Type B pancreatic cell (in vitro differentiated cells): ENCODE measurements at regions not wholly inside any gene's neighbourhood (a gene's known extent, or its start where the extent isn't known, plus 50 kb on each side); places are given as distances from the start of the nearest gene placed in this dataset.

Source experiments
- DNase-seq: peaks from one replicate; pipeline ENCODE4 v3.0.0; 2021; ENCODE audit warnings: mixed read lengths; ENCODE audit not compliant: unreplicated experiment; ENCODE audit errors: extremely low spot score
- H3K27ac Mint-ChIP-seq: 2 replicates; pipeline ENCODE4 v1.8.0; 2021; ENCODE audit warnings: mild to moderate bottlenecking, mixed read lengths
- H3K27me3 Mint-ChIP-seq: 2 replicates; pipeline ENCODE4 v1.8.0; 2021; ENCODE audit warnings: mixed read lengths
- H3K36me3 Mint-ChIP-seq: 2 replicates; pipeline ENCODE4 v1.8.0; 2021; ENCODE audit warnings: mixed read lengths
- H3K4me1 Mint-ChIP-seq: one replicate; pipeline ENCODE4 v1.8.0; 2021; ENCODE audit warnings: mixed read lengths; ENCODE audit not compliant: unreplicated experiment
- H3K4me3 Mint-ChIP-seq: 2 replicates; pipeline ENCODE4 v1.8.0; 2021; ENCODE audit warnings: mild to moderate bottlenecking, mixed read lengths
- H3K9me3 Mint-ChIP-seq: 2 replicates; pipeline ENCODE4 v1.8.0; 2021; ENCODE audit warnings: mixed read lengths
- TF ChIP-seq, protein P1 (sequence below): fragments of 200-600 bp; sonication (generic); conservative IDR thresholded peaks from 2 replicates; pipeline ENCODE4 v1.5.0; 2021; ENCODE audit warnings: antibody characterized with exemption, mild to moderate bottlenecking

DNA sequence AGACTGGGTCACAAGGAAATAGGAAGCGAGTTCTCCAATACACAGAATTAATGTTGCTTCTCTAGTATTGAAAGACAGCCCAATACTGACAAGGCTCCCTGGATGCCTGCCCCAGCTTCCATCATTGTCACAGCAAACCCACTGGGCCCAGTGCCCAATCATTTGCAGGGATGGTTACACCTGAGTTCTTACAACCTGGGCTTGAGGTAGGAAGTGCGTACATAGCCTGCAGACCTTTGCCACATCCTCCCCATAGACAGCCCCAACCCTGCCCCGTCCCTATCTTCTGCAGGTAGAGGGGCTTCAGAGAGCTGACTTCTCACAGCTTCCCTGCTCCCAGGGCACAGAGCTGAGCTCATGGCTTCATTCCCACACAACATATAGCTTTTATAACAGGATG, 108.1 kb upstream of the UBL3 start:
- no peak overlapping the region for H3K4me3 Mint-ChIP-seq
- H3K9me3 Mint-ChIP-seq, result peaks cover 6% of the 10 kb centered on the region
- no peaks in the 10 kb centered on the region for H3K36me3 Mint-ChIP-seq
- DNase-seq, result no peak
- TF ChIP-seq, protein P1, sequence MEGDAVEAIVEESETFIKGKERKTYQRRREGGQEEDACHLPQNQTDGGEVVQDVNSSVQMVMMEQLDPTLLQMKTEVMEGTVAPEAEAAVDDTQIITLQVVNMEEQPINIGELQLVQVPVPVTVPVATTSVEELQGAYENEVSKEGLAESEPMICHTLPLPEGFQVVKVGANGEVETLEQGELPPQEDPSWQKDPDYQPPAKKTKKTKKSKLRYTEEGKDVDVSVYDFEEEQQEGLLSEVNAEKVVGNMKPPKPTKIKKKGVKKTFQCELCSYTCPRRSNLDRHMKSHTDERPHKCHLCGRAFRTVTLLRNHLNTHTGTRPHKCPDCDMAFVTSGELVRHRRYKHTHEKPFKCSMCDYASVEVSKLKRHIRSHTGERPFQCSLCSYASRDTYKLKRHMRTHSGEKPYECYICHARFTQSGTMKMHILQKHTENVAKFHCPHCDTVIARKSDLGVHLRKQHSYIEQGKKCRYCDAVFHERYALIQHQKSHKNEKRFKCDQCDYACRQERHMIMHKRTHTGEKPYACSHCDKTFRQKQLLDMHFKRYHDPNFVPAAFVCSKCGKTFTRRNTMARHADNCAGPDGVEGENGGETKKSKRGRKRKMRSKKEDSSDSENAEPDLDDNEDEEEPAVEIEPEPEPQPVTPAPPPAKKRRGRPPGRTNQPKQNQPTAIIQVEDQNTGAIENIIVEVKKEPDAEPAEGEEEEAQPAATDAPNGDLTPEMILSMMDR, result no peak
- no peak overlapping the region for H3K27ac Mint-ChIP-seq
- H3K4me1 Mint-ChIP-seq, result peaks cover 13% of the 10 kb centered on the region
- peaks cover 6% of the 10 kb centered on the region for H3K27me3 Mint-ChIP-seq

DNA sequence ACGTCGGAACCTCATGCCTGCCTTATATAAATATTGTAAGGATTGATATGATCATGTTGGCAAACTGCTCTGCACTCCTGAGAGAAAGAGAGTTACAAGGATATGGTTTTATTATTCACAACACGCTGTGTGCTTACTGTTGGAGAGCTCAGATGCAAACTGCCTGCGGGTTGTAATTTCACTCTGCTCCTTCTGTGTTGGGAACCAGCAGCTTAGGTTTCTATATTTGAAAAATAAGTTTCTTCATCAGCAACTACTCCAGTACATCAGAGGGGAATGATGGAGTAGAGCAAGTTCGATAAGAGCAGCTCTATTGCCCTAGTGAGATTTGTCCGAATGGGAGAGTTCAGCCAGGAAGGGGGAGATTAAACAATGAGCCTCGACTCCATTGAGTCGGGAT, 106.9 kb upstream of the UBL3 start:
- TF ChIP-seq, protein P1, result no peak
- Mint-ChIP-seq H3K4me1 (peaks cover 13% of the 10 kb centered on the region), H3K9me3 (peaks cover 6% of the 10 kb centered on the region), H3K27ac (no peak overlapping the region), H3K27me3 (peaks cover 6% of the 10 kb centered on the region), H3K4me3 (no peak overlapping the region), H3K36me3 (no peaks in the 10 kb centered on the region)
- no peak for DNase-seq

DNA sequence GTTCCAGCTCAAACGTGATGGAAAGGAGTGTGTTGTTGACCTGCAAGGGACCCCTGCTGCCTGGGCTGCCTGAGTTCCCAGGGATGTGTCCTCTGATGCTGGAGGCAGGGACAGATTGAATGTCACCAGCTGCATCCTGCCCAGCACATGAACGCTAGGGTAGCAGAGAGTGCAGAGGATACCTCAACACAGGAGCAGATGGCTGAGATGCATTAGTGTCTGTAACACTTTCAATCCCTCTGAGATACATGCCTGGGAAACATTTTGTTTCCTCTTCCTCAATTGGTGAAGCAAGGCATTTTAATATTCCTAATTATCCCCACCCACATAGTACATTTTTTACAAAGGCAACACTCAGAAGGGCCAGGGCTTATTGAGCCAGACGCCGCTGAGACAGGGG, 106.4 kb upstream of the UBL3 start:
- H3K27ac Mint-ChIP-seq, result no peak overlapping the region
- DNase-seq, result no peak
- H3K9me3 Mint-ChIP-seq, result peaks cover 6% of the 10 kb centered on the region
- H3K27me3 Mint-ChIP-seq, result peaks cover 6% of the 10 kb centered on the region
- no peak overlapping the region for H3K4me3 Mint-ChIP-seq
- H3K36me3 Mint-ChIP-seq, result no peaks in the 10 kb centered on the region
- TF ChIP-seq, protein P1, result no peak
- H3K4me1 Mint-ChIP-seq, result peaks cover 13% of the 10 kb centered on the region

DNA sequence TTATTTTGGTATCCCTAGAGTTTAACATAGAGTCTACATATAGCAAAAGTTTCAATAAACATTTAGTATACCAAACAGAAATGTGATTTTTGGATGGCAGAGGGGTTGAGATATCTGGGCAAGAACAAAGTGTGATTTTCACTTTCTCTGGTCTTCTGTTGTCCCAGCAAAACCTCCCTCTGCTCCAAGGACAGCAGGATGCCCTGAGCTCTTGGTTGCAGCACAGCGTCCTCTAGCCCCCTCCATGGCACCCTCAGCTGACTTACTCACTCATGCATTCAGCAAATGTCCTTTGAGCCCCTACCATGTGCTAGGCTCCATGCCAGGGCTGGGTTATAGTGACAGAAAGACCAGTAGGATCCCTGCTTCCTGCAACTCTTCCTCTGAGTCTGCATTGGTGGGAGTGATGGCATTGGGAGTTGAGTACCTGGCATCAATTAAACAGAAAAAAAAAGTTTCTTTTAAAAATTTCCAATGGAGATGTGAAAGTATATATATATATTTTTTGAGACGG, 104.8 kb upstream of the UBL3 start:
- Mint-ChIP-seq H3K4me3 (no peak overlapping the region), H3K36me3 (no peaks in the 10 kb centered on the region), H3K27me3 (peaks cover 6% of the 10 kb centered on the region), H3K9me3 (peaks cover 6% of the 10 kb centered on the region), H3K4me1 (peaks cover 13% of the 10 kb centered on the region), H3K27ac (no peak overlapping the region)
- DNase-seq, result no peak
- TF ChIP-seq, protein P1, result no peak

DNA sequence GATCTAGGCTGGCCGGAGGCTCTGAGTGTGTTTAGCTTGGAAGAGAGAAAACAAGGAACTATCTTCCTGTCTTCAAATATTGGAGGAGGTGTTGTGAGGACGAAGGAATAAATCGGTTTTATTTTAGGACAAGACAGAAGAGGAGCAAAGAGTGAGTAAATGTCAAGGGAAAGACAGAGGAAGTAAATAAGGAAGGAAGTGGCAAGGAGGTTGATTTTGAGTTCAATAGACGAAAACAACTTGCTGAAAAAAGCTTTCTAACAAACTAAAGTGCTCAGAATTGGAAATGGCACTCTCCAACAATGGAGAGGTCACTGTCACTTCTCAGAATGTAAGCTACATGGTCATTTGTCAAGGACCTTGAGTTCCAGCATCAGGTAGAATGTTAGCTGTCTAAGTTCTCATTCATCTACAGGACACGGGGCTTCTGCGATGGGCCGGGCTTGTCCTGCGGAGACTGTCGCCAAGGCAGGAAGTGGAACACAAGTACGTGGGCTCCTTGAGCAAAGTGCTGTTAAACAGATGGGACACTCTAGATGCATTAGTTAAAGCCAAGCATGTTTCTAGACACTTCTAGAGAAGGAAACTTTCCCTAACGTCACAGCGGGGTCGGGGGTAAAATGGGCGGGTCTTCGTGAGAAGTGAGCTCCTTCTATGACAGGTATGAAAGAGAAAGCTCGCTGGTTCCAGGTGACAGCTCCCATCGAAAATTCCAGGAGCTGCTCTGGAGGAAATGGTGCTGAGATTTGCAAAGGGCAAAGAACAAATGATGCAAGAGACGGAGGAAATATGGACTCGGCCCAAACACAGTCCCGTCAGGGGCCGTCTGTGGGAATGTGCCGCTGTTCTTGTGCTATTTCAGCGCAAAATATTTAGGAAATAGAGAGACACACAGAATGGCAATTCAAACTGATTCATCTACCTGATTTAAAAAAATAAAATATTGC, 103.9 kb upstream of the UBL3 start:
- H3K36me3 Mint-ChIP-seq, result no peaks in the 10 kb centered on the region
- no peak overlapping the region for H3K27ac Mint-ChIP-seq
- H3K4me1 Mint-ChIP-seq, result peaks cover 8% of the 10 kb centered on the region
- H3K4me3 Mint-ChIP-seq, result no peak overlapping the region
- TF ChIP-seq, protein P1, result no peak
- peaks cover under 1% of the 10 kb centered on the region for H3K9me3 Mint-ChIP-seq
- peaks cover 11% of the 10 kb centered on the region for H3K27me3 Mint-ChIP-seq
- DNase-seq, result no peak
